GM12875 (cell line): ENCODE measurements at regions not wholly inside any gene's neighbourhood (a gene's known extent, or its start where the extent isn't known, plus 50 kb on each side); places are given as distances from the start of the nearest gene placed in this dataset.

Experiments used
- H3K4me3 ChIP-seq: one replicate; pipeline ENCODE4 v1.5.1; 2011; ENCODE audit warnings: low read depth, low read length, control low read depth
- TF ChIP-seq, protein P1 (sequence below): IDR thresholded peaks from 2 replicates; pipeline ENCODE4 v1.5.1; 2011; ENCODE audit warnings: low read depth, mild to moderate bottlenecking, control low read depth, inconsistent platforms, low read length, moderate library complexity, borderline replicate concordance; ENCODE audit not compliant: insufficient read depth

DNA sequence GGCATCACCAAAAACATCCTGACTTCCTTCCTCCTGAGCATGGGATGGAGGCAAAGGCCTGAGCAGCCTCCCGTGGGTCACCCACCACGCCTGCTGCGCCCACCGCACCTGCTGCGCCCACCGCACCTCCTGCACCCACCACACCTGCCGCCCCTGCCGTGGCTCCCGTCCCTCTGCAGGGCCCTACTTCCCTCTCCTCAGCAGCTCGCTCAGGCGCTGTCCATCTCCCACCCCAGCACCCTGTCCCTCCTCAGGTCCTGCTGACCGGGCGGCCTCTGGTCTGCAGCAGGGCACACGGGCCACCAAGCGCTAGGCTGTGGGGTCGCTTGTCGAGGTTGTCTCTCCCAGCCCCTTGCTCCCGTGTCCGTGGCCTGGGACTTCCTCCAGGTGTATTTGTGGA is 72.7 kb upstream of the SLCO4A1 start:
- TF ChIP-seq, protein P1, sequence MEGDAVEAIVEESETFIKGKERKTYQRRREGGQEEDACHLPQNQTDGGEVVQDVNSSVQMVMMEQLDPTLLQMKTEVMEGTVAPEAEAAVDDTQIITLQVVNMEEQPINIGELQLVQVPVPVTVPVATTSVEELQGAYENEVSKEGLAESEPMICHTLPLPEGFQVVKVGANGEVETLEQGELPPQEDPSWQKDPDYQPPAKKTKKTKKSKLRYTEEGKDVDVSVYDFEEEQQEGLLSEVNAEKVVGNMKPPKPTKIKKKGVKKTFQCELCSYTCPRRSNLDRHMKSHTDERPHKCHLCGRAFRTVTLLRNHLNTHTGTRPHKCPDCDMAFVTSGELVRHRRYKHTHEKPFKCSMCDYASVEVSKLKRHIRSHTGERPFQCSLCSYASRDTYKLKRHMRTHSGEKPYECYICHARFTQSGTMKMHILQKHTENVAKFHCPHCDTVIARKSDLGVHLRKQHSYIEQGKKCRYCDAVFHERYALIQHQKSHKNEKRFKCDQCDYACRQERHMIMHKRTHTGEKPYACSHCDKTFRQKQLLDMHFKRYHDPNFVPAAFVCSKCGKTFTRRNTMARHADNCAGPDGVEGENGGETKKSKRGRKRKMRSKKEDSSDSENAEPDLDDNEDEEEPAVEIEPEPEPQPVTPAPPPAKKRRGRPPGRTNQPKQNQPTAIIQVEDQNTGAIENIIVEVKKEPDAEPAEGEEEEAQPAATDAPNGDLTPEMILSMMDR = no peak
- H3K4me3 ChIP-seq = no peak overlapping the region

DNA sequence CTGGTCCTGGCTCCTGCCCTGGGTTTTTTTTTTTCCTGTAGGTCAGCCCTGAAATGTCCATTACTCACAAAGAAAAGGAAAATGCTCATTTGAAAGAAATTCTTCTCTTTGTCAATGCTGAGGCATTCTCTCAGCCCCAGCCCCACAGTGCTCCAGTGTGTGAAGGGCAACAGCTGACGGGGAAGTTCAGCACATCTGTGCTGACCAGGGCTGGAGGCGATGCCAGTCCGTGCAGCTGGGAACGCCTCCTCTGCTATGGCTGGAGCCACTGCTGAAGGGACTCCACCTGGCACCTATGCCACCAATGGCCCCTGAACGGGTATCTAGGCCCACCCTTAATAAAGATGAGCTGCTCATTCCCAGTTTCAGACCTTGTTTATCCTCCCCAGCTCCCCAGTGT is 71.9 kb upstream of the SLCO4A1 start:
- TF ChIP-seq, protein P1 = no peak
- no peak overlapping the region for H3K4me3 ChIP-seq

DNA sequence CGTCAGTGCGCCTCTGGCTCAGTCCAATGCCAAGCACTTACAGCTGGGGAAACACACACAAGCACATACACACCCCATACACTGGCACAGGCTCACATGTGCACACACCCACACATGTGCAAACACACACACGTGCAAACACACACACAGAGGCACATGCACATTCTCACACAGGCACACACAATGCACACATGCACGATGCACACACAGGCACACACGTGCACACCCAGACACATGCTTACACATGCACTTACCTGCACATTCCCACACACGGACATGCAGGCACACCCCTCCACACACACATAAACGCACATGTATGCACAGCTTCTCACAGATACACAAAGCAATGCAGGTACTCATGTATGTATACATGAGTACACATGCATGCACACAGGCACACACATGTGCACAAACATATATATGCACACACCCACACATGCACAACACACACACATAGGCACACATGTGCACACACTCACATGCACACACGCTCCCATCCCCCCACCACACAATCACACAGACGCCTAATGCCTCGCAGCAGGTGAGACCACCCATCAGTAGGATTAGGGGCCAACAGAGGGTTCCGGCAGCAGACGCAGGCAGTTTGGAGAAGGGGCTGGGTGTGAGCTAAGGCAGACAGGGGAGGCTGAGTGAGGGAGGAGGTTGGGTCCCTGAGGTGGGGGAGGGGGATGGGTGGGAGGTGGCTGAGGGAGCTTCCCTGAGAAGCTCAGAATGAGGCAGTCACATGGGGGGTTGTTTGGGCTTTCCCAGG is 71.2 kb upstream of the SLCO4A1 start:
- TF ChIP-seq, protein P1 = no peak
- no peak overlapping the region for H3K4me3 ChIP-seq

DNA sequence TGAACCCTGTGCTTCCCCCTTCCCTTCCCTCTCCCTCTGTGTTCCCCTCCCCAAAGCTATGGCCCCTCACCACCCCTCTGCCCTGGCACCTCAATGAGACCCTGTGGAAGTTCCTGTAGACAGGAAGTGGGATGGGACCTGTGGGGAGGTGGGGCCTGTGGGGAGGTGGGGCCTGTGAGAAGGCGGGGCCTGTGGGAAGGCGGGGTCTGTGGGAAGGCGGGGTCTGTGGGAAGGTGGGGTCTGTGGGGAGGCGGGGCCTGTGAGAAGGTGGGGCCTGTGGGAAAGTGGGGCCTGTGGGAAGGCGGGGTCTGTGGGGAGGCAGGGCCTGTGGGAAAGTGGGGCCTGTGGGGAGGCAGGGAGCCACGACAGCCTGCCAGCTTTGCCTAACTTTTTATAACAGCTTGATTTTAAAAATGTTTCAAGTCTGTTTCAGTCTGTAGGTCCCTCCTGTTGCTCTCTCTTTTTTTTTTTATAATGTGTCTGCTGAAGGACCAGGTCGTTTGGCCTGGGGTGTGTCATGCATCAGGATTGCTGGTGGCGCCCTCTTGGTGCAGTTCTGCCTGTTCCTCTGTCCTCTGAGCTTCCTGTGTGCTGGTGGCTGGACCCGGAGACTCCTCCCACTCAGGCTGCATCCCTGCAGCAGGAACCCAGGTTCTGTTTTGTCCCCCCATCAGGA is 70.5 kb upstream of the SLCO4A1 start:
- TF ChIP-seq, protein P1 = 0 out of 2 replicates have a peak, but pooled peaks have one; percentile 18

DNA sequence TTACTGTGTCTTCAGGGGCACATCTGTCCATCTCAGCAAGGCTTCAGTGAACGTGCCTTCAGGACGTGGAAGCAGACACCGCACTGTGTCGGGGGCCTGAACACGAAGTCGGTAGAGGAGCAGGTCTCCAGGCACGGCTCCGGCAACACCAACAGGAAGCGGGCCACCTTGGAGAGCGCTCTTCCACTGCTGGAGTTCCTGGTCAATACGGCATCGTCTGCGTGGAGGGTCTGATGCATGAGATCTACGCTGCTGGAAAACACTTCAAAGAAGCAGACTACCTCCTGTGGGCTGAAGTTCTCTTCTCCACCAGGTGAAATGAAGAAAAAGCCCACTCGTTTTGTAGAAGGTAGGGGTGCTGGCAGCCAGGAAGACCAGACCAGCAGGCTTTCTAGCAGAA is 69.3 kb upstream of the SLCO4A1 start:
- no peak overlapping the region for H3K4me3 ChIP-seq
- TF ChIP-seq, protein P1 = no peak

More for the DNA sequence above, 70.5 kb upstream of the SLCO4A1 start:
- H3K4me3 ChIP-seq = no peak overlapping the region

DNA sequence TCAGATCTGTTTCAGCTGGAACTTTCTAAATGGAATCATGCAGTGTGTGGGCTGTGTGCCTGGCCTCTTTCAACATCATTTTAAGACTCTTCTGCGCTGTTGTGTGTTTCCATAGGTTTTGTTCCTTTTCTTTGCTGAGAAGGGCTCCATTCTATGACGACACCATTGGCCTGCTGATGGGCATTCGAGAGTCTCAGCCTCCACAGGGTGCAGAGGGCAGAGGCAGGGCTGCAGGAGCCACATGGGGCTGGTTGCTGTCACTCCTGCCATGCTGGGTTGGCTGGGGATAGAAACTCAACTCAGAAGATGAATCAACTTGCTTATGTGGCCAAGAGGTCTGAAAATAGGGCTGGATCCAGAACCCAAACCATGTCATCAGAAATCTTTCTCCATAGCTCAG is 68.5 kb upstream of the SLCO4A1 start:
- H3K4me3 ChIP-seq = no peak overlapping the region
- TF ChIP-seq, protein P1 = no peak
